HG03064 (cell line): ENCODE measurements at regions not wholly inside any gene's neighbourhood (a gene's known extent, or its start where the extent isn't known, plus 50 kb on each side); places are given as distances from the start of the nearest gene placed in this dataset.
A peak's percentile ranks its signal among the peaks of the same experiment; 100 is the strongest.
"Not testable (repeated sequence)": the region's sequence is repeated elsewhere in the genome, so short reads cannot be mapped to it uniquely, and the experiment has no call there.

Experiments
- ATAC-seq: cut with Tn5 transposase; IDR thresholded peaks from one replicate; pipeline ENCODE4 v1.9.1; 2021; ENCODE audit warnings: low read depth; ENCODE audit not compliant: unreplicated experiment

DNA sequence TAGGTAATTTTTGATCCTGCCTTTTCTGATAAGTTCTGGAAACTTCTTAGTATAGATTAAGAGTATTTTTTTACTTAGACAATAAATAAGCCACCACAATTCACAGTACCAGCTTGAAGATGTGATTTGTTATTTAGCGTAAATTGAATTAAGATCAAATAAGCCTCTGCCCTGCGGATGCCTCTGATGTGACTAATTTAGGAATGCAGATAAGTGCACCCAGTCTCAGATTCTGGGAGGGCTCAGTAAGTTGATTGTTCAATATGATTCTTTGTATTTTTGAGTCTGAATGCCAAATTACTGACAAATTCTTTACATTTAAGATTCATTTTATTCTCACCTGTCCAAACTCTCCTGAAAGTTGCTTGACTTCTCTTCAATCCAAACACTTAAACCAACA lies 147.5 kb downstream of the THBS2 start:
- ATAC-seq: no peak

DNA sequence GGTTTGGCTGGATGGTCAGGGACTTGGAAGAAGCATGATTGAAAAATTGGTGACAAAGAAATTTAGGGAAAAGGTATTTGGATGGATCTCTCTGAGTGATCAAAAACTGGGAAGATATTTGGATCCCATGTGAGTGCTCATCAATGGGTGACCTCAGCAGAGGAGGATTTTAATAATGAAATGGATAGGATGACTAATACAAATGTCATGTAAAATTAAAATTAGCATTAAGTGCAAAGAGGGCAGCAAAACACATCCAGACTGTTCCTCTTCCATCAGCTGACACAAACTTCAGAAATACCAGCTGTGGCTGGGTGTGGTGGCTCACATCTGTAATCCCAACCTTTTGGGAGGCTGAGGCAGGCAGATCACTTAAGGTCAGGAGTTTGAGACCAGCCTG lies 151.7 kb downstream of the THBS2 start:
- ATAC-seq: no peak

DNA sequence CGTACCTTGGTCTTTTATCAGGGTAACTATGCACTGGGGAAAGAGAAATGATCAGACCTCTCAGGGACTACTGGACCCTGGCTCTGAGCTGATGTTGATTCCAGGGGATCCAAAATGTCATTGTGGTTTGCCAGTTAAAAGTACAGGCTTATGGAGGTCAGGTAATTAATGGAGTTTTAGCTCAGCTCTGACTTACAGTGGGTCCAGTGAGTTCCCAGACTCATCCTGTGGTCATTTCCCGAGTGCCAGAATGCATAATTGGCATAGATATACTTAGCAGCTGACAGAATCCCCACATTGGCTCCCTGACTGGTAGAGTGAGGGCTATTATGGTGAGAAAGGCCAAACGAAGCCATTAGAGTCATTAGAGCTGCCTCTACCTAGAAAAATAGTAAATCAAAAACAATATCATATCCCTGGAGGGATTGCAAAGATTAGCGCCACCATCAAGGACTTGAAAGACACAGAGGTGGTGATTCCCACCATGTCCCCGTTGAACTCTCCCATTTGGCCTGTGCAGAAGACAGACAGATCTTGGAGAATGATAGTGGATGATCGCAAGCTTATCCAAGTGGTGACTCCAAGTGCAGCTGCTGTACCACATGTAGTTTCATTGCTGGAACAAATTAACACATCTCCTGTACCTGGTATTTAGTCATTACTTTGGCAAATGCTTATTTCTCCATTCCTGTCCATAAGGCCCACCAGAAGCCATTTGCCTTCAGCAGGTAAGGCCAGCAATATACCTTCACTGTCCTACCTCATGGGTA lies 152.4 kb downstream of the THBS2 start:
- no peak for ATAC-seq

DNA sequence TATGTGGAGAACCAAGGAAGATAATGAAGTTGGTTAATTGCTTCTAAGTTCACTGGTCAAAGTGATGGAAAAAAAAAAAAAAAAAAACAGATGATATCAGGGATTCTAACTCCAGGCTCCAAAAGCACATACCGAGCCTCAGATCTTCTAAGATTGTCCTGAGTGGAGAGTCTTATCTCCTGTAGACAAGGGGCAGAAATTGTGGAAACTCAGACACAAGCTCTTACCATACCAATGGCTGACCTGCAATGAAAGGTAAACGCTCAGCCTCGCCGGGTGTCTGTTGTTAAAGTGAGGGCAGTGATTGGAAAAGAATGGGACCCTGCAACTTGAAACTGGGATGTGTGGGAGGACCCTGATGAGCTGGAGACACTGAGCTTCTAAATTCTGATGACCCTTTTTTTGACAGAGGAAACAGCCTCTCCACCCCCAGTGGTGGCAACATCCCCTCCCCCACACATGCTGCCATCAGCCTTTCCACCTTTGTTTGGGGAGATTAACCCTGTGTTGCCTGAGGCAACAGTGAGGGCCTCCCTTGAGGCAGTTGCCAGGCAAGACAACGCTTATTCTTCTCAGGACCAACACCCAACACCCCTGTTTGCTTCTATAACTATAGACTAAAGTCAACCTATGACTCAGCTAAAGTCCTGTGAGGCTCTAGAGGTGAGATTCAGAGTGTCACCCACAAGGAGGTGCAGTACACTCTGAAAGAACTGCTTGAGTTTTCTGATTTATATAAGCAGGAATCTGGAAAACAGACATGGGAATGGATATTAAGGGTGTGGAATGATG lies 154.0 kb downstream of the THBS2 start:
- no peak for ATAC-seq

DNA sequence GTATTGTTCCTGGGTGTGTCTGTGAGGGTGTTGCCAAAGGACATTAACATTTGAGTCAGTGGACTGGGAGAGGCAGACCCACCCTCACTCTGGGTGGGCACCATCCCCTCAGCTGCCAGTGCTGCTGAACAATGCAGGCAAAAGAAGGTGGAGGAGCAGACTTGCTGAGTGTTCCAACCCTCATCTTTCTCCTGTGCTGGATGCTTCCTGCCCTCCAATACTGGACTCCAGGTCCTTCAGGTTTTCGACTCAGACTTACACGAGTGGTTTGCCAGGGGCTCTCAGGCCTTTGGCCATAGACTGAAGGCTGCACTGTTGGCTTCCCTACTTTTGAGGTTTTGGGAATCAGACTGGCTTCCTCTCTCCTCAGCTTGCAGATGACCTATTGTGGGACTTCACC lies 155.0 kb downstream of the THBS2 start:
- ATAC-seq: not testable (repeated sequence)

DNA sequence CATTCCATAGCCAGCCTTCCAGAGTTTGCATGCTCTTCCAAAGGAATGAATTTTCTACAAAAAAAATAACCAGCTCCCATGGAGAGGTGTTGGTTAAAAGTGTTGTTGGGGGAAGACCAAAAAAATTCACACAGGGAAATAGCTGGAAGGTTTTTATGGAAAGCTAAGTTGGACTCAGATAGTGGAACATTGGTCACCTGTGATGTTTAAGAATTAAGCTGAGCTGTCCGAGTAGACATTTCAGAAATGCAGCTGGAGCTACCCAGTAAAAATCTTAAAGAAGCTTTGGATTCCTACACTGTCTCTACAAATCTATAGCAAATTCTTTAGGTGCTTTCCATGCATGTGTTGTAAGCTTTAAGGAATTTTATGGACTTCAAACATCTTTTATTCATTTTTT lies 155.5 kb downstream of the THBS2 start:
- no peak for ATAC-seq

DNA sequence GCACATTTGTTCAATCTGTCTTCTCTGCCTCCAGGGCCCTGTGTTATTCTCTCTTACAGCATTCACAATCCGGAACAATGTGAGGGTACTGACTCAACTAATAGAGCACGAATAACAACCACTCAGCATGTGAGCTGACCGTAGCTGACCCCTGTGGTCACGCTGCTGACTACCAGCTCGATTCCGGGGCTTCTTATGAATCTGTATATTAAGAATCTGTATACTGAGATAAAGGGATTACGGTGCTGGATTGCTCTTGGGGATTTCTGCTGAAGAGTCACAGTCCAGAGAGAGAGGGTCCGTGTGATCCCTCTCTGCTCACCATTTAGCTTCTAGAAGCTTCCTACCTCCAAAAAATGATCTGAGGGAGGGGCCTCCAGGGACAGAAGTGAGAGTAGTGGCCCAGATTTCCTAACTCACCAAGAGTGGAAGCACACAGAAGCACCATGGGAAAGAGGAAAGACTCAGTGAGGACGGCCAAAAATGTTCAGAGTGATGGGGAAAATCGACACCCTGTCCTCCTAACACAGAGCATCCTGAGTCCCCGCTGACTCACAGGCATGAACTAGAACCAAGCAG lies 156.2 kb downstream of the THBS2 start:
- ATAC-seq: no peak

DNA sequence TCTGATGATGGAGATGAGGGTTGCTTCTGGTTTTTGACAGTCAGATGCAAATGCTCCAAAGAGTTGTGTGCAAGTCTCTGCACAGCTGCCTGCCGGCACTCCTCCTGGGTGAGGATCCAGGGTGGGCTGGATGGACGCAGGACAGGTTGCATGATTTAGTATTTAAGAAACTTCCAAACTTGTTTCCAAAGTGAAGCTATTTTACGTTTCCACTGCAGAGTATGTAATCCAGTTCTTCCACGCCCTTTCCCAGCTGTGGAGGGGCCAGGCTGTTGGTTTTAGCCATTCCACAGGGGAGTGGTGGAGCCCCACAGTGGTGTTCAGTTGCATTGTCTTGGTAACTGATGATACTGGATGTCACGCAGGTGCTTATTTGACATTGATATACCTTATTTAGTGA lies 157.3 kb downstream of the THBS2 start:
- no peak for ATAC-seq

DNA sequence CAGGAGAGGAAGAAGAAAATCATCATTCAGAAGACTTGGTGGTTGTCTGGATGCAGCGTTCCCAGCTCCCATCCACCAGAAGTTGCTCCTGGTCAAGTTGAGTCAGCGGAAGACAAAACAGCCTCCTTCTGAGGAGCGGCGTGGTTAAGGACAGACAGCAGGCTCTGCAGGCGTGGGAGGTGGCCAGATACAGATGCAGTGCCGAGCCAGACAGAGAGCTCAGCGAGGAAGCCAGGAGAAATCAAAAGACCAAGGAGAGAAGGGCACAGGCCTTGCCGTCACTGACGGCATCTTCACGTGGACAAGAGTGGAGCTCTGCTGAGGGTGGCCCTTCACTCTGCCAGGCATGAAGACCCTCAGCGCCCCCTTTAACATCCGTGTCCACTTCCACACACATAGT lies 158.5 kb downstream of the THBS2 start:
- no peak for ATAC-seq

DNA sequence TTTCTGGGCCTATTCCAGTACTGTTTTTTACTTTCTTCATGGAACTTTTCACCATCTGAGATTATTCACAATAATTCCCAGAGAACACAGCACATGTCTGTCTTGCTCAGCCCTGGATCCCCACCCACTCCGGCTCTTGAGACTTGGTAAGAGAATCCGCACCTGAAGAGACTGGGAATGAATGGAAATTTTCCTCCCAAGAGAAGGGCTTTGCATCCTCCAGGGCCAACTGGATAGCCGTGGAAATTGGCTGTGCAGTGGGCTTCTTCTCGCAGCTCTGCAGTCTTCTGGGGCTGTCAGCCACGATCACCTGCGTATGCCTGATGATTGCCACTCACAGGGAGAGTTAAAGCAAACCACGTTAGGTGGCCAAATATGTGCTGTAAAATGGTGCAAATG lies 159.1 kb downstream of the THBS2 start:
- no peak for ATAC-seq

DNA sequence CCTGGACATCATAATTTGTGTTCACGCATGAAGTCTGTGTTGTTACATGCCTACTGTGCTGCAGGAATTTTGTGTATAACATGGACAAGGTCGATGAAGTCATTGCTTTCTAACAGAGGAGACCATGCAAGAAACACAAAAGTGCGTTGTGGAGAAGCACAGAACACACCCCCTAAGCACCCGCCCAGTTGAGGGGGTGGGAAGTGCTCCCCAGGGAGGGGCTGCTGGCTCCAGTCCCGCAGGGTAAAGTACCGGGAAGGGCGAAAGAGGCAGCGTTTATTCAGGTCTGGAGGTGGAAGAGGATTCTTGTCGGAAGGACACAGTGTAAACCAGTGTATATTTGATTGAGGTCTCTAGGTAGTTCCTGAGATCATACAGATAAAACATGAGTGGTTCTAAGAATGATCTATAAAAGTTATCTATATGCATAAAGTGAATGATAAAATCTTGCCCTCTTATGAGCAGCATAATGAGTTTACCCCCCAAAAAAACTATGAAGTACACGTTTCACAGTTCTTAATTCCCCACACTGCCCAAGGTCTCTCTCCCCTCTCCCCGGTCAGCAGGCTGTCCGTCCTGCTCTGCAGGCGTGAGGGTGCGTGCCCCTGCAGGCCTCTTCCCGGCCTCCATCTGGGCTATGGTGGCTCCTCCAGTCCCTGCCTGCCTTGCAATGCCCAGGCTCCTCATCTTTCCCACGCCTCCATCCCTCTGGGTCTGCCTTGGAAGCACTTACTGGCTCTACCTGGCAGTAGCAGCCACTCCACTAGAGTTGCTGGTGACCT lies 159.7 kb downstream of the THBS2 start:
- no peak for ATAC-seq

DNA sequence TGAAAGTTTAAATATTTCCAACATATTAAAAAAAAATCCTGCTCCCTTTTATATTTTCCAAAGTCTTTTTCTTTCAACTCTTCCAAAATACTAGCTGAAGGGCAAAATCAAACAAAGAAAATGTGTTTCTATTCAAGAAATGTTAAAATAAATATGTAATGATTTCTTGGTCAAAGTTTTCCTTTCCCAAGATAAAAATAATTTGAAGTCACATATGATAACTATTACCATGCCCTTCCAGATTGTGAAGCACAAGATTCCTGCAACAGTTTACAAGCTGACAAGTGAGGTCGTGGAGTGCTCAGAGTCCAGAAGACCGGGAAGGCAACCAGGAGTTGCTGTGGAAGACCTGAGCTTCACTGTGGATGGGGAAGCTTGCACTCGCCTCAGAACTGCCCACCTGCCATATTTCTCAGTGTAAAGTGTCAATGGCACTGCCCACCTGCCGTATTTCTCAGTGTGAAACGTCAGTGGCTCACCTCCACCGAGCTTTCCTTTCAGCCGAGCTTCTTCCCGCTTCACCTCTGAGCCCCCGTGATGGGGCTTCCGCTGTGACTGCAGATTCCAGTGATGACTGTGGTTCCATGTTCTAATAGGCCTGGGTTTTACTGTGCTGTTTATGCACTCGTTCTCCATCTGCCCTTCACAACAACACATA lies 160.5 kb downstream of the THBS2 start:
- no peak for ATAC-seq

DNA sequence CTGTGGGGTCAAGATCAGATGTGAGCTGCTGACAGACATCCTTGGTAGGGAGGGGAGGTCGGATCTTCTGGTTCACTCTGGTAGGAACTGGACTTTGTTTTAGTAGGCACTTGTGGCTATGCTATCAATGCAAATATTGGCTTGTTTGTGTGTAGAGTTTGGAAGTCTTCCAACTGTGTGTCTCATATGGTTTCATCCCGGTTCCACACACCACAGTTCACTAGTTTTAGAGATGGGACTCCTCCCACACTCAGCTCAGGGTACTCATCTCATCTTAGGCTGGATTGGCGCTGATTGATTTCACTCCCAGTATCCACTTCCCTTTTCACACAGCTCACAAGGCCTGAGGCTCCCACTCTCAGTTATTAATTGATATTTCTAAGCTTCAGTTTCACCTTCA lies 161.3 kb downstream of the THBS2 start:
- peak; percentile 86 for ATAC-seq

DNA sequence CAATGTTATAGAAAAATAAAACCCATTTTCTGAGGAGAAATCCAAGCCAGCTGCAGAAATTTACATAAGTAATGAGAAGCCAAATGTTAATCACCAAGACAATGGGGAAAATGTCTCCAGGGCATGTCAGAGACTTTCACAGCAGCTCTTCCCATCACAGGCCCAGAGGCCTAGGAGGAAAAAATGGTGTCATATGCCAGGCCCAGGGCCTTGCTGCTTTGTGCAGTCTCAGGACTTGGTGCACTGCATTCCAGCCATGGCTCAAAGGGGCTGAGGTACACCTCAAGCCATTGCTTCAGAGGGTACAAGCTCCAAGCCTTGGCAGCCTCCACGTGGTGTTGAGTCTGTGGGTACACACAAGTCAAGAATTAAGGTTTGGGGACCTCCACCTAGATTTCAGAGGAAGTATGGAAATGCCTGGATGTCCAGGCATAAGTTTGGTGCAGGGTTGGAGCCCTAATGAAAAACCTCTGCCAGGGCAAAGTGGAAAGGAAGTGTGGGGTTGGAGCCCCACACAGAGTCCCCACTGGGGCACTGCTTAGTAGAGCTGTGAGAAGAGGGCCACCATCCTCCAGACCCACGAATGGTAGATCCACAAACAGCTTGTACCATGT lies 163.0 kb downstream of the THBS2 start:
- not testable (repeated sequence) for ATAC-seq

DNA sequence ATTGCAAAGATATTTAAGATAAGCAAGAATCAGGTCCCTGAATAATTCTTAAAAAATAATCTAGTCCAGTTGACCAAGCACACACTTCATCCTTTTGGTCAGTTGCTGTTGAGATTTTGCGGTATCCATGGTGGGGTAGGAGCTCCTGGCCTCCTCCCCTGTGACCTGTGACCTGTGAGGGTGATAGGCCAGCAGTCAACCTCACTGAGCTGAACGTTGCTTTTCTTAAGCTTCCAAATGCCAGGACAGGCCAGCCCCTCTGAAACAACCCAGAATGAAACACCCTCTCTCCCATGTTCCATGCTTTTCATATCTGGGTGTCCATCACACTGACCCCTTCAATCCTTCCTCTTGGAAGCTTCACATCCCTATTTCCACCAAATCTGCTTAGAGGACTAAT lies 164.9 kb downstream of the THBS2 start:
- ATAC-seq: no peak

DNA sequence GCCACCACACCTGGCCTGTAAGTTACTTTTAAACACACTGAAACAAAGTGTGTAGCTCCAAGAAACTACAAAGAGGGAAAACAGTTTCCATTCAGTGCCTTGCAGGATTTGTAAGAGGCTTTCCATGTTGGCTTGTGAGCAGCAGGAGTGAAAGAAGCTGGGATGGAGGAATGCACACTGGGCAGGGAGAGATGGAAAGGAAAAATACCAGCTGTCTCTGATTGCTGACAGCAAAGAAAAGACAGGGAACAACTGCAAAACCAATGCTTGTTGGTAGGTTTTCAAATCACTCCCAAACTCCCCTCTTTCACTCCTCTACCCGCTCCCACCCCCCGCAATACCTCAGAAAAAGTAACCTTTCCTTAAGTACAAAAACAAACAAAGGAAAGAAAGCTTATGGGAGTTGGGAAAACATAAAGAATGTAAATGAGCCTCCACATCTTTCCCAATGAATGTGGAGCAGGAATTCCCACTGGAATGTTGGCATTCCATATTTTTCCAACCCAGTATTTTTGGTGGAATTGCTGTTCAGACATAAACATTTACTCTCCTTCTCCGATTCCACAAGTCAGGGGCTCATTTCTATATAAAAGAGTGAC lies 166.1 kb downstream of the THBS2 start:
- no peak for ATAC-seq

DNA sequence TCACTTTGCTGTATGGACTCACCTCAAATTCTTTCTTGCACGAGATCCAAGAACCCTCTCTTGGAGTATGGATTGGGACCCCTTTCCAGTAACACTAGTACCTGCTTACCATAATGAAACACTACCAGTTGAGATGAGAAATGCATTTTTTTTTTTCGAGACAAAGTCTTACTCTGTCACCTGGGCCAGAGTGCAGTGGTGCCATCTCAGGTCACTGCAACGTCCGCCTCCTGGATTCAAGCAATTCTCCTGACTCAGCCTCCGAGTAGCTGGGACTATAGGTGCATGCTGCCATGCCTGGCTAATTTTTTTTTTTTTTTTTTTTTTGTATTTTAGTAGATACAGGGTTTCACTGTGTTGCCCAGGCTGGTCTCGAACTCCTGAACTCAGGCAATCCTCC lies 167.0 kb downstream of the THBS2 start:
- ATAC-seq: not testable (repeated sequence)

DNA sequence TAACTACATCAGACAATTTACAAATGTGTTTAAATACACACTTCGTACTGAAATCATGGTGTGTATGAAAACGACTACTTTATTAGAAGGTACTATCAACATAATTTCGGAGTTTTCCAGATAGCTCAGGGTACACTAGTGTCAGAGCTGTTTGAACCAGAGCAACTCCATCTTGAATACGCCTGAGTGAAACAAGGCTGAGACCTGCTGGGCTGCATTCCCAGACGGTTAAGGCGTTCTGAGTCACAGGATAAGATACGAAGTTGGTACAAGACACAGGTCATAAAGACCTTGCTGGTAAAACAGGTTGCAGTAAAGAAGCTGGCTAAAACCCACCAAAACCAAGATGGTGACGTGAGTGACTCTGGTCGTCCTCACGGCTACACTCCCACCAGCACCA lies 167.6 kb downstream of the THBS2 start:
- no peak for ATAC-seq

DNA sequence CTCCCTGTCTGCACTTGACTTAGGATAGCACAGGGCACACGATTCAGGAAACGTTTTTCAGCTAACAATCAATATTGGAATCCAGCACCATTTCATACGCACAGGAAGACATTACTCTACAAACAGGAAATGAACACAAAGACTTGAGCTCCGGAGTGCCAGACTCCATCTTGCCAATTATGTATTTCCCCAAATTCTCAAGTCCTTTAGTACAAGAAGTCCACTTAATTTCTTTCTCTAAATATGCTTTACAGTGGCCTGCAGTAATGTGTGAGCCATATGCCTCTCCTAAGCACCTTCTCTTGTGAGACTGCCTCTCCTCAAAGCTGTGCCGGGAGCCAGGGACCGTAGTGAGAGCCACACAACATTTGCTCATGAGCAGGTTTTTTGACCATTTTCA lies 168.2 kb downstream of the THBS2 start:
- no peak for ATAC-seq

DNA sequence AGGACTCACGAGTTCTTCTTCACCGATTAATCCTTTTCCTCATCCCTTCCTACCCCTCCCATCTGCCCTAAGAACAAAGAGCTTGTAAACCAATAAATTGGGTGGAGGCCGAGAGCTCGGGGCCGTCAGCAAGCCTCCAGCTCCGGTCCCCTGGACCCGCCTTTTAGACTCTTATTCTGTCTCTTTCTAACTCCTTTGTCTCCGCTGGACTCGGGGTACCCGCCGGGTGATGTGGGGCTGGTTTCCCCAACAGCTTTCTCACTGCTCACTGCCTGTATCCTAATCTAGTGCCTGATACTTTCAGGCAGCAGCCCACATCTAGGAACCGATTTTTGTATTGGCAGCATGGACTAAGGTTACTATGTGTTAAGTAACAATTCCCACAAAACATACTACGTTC lies 169.1 kb downstream of the THBS2 start:
- ATAC-seq: not testable (repeated sequence)
